ENCODE measurements at regions not wholly inside any gene's neighbourhood (a gene's known extent, or its start where the extent isn't known, plus 50 kb on each side); places are given as distances from the start of the nearest gene placed in this dataset.

GRCh38 chr4:31366041-31366440 is 645.9 kb downstream of the PCDH7 start:
- intact Hi-C loops (cut with micrococcal nuclease) = no loop called here
- DNase-seq (no peak), ATAC-seq (no peak)

DNA sequence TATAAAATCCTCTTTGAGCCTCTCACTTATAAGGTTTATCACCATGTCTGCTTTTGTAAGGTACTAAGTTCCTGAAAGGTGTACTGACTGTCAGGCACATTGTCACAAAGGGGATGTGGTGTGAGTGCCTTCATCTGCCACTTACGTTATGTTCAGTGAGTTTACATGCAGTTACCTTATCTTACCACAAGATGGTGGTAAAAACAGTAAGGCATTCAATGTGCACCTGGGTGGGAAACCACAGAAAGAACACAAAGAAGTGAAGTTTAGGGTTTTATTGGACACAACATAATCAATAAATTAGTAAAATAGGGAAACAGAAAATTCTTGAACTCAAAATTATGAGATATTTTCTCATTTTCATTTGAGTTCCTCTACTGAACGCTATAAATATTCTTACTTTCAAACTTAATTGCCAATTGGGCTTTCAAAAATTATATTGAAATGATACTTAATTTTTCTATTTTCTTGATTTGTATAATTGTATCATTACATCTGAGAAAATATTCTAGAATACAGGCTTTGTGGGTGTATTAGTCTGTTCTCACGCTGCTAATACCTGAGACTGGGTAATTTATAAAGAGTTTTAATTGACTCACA is 650.8 kb downstream of the PCDH7 start:
- ATAC-seq (peak; percentile 60), DNase-seq (no peak)
- intact Hi-C loops (cut with micrococcal nuclease) = no loop called here

- DNase-seq (no peak), ATAC-seq (no peak)
- intact Hi-C loops (cut with micrococcal nuclease) = no loop called here
Measured at GRCh38 chr4:31374256-31374960, 654.2 kb downstream of the PCDH7 start.

DNA sequence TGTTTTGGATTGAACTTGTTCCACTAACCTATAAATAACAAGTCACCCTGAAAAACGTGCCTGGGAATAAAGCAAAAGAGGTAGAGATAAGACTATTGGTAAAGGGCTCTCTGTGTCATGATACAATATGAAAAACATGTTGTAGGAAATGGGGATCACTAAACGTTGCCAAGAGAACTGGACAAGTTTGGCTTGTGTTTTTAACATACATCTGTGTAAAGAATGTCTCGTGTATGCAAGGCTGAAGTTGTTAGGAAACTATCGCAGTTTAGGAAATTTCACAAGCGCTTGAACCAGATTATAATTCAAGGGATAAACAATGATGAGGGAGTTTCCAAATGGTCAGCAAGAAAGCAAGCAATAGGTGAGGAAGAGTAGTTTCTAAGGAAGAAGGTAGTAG is 655.8 kb downstream of the PCDH7 start:
- intact Hi-C loops (cut with micrococcal nuclease) = no loop called here
- ATAC-seq (no peak), DNase-seq (no peak)

- no peak for ATAC-seq
- no peak for DNase-seq
- intact Hi-C loops (cut with micrococcal nuclease) = no loop called here
Measured at GRCh38 chr4:31379364-31379763, 659.2 kb downstream of the PCDH7 start.

GRCh38 chr4:31383767-31384166 is 663.6 kb downstream of the PCDH7 start:
- intact Hi-C loops (cut with micrococcal nuclease) = no loop called here
- no peak for DNase-seq
- ATAC-seq = no peak

- intact Hi-C loops (cut with micrococcal nuclease) = no loop called here
Measured at GRCh38 chr4:31390849-31391248, 670.7 kb downstream of the PCDH7 start.

DNA sequence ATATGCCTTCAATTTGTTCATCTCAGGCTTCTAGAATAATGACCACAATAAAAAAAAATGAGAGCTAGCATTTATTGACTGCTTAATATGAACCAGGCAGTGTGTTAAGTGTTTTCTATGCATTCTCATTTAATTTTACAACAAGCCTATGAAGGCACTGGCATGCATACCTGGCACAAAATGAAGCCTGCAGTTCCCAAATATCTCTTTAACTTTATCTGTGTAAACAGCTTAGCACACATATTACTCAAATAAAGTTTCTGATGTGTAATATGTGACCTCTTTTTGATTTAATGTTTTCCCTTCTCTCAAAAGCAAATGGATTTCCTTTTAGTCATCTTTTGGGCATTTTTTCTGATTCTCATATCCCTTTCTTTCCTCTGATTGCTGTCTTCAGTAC is 671.8 kb downstream of the PCDH7 start:
- intact Hi-C loops (cut with micrococcal nuclease) = no loop called here
- no peak for DNase-seq
- ATAC-seq = no peak

More at GRCh38 chr4:31390849-31391248, 670.7 kb downstream of the PCDH7 start:
- no peak for ATAC-seq
- no peak for DNase-seq

DNA sequence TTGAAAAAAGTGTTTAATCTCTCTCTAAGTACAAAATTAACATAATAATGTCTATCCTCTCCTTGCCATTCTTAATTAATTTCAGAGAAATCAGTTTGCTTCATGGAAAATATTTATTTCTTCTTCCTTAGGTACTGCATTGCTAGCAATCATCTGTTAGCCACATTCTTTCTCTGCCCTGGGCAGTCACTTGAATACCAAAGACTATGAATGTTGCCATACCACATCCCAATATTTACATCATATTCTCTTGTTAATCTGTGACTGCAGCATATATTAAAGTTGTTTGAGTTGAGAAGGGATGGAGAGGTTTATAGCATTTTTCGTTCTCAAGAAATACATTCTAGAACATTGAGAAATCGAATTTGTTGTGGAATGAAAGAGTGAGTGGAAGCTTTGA is 672.8 kb downstream of the PCDH7 start:
- DNase-seq = no peak
- ATAC-seq = no peak
- intact Hi-C loops (cut with micrococcal nuclease) = no loop called here

- DNase-seq (no peak), ATAC-seq (no peak)
- intact Hi-C loops (cut with micrococcal nuclease) = no loop called here
Measured at GRCh38 chr4:31408121-31408520, 688.0 kb downstream of the PCDH7 start.

DNA sequence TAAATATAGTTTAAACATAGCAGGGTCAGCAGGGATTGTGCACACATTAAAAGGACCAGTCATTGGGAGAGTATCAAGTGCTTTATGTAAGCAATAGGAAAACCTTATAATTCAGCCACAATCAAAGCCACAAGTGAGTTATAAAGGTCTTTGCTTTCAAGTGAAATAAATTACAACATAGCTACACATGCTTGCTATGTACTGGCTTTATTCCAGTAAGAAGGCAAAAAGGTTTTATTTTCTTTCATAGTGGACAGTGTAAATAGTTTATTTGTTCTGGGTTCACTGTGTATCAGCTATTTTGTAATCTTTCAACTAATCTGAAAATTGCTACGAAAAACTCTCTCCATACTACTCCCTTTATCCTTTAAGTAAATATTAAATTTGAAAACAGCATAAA is 691.4 kb downstream of the PCDH7 start:
- no peak for ATAC-seq
- intact Hi-C loops (cut with micrococcal nuclease) = no loop called here
- no peak for DNase-seq

DNA sequence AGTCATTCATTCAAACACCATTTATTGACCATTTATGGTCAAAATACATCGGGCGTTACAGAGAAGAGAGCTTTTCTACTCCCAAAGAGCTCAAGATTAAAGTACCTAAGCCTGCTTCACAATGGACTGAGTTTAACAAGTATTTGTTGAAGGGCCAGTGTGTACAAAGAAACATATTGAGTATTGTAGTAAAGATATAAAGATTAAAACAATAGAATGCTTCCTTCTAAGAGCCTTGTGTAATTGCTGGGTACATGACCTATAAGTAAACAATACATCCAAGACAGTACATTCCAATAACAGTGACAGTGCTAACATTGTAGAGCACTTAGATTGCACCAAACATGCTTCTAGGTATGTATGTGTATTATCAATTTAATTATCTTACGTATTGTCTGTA is 695.5 kb downstream of the PCDH7 start:
- ATAC-seq (no peak), DNase-seq (no peak)
- intact Hi-C loops (cut with micrococcal nuclease) = no loop called here

DNA sequence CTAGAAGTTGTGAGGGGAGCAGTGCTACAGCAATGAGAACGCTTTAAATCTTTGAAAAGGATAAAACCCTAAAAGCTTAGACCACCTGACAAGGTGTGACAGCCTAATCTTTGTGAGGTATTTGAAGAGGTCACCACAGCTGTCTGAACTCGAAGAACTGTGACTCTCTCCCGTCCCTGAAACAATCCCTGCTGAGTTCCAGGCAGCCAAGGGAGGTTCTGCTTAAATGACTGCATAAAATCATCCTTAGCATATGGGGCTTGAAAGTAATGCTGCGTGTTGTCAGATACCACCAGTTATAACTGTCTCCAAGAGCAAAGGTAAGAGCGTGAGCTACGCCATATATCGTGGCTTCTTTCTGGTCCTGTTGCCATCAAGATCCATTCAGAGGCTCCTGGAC is 696.3 kb downstream of the PCDH7 start:
- ATAC-seq (no peak), DNase-seq (no peak)
- intact Hi-C loops (cut with micrococcal nuclease) = no loop called here

GRCh38 chr4:31417040-31417439 is 696.9 kb downstream of the PCDH7 start:
- intact Hi-C loops (cut with micrococcal nuclease) = no loop called here
- ATAC-seq = no peak
- DNase-seq = no peak

DNA sequence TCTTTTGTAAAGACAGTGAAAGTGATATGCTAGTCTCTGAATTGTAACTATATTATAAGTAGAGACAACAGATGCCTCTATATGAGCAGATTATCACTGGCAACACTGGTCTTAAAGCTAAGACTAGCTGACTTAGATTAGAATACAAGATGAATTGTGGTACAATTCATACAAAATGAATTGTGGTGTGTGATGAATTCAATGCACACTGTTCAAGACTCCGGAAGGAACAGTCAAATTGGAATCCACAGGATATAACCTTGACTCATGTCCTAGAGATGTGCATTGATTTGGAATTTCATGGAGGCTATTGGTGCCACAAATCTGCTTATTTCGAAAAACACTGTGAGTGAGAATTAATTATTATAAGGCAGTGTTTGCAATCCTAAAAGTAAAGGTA is 701.8 kb downstream of the PCDH7 start:
- no peak for ATAC-seq
- DNase-seq = no peak
- intact Hi-C loops (cut with micrococcal nuclease) = no loop called here

DNA sequence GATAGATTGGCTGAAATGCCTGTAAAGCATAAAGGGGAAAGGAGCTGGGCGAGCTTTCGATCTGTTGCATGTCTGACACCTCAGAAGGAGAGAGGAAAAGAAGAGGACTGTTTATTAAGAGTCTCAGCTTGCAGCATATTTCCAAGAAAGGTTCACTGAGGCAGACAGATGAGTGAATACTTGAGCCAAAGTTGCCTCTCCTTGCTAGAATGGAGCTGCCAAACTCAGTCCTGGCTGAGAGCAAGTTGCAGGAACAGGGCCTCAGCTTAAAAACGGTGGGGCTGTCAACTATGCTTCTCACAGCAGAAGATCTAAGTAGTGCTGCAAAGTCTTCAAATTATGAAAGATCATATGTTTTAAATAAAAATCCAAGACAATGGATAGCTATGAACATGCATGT is 707.5 kb downstream of the PCDH7 start:
- ATAC-seq (no peak), DNase-seq (no peak)
- intact Hi-C loops (cut with micrococcal nuclease) = no loop called here

- ATAC-seq = no peak
- intact Hi-C loops (cut with micrococcal nuclease) = no loop called here
Measured at GRCh38 chr4:31442236-31442635, 722.1 kb downstream of the PCDH7 start.

GRCh38 chr4:31445526-31445925 is 725.4 kb downstream of the PCDH7 start:
- no peak for ATAC-seq
- DNase-seq = no peak
- intact Hi-C loops (cut with micrococcal nuclease) = no loop called here

More at GRCh38 chr4:31442236-31442635, 722.1 kb downstream of the PCDH7 start:
- DNase-seq = no peak

DNA sequence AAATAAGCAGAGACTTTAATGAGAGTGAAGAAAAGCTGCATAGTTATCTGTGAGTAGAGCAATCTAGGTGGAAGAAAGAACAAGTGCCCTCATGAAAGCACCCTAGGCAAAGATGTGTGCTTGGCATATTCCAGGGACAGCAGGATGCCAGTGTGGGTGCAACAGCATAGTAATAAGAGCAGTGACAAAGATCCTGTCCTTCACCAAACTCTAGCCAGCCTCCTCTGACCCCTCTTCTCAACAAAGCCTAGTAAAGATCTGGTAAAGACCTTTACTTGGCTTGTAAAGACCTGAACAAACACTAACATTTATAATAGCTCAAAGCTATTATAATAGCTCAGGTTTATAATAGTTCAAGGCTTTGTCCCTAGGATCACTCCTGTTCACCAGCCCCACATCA is 735.4 kb downstream of the PCDH7 start:
- ATAC-seq (no peak), DNase-seq (no peak)
- intact Hi-C loops (cut with micrococcal nuclease) = no loop called here

GRCh38 chr4:31458813-31459212 is 738.6 kb downstream of the PCDH7 start:
- peak; percentile 80 for ATAC-seq
- DNase-seq = no peak
- intact Hi-C loops (cut with micrococcal nuclease) = no loop called here

DNA sequence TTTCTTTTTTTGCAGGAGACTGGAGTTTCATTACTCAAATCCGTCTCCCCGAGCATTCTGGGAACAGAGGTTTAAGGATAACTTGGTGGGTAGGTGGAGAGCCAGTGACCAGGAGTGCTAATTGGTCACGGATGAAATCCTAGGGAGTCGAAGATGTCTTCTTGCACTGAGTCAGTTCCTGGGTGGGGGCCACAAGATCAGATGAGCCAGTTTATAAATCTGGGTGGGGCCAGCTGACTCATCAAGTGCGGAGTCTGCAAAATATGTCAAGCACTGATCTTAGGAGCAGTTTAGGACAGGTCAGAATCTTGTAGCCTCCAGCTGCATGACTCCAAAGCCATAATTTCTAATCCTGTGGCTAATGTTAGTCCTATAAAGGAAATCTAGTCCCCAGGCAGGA is 741.3 kb downstream of the PCDH7 start:
- intact Hi-C loops (cut with micrococcal nuclease) = no loop called here
- no peak for ATAC-seq

More for the DNA sequence above, 741.3 kb downstream of the PCDH7 start:
- no peak for DNase-seq

Measured in left ventricle myocardium superior (tissue), 1 donor.